BLaER1 (cell line): ENCODE measurements at regions not wholly inside any gene's neighbourhood (a gene's known extent, or its start where the extent isn't known, plus 50 kb on each side); places are given as distances from the start of the nearest gene placed in this dataset.
A peak's percentile ranks its signal among the peaks of the same experiment; 100 is the strongest.
"Not testable (repeated sequence)": the region's sequence is repeated elsewhere in the genome, so short reads cannot be mapped to it uniquely, and the experiment has no call there.

Source experiments
- H3K27ac ChIP-seq: shearing (Covaris generic); formaldehyde crosslinking; 2 replicates; pipeline ENCODE4 v1.8.1; 2022
- H3K27me3 ChIP-seq: shearing (Covaris generic); formaldehyde crosslinking; 2 replicates; pipeline ENCODE4 v1.8.1; 2022
- H3K36me3 ChIP-seq: shearing (Covaris generic); formaldehyde crosslinking; 2 replicates; pipeline ENCODE4 v1.8.1; 2022
- H3K4me1 ChIP-seq: shearing (Covaris generic); formaldehyde crosslinking; 2 replicates; pipeline ENCODE4 v1.8.1; 2022
- H3K4me2 ChIP-seq: shearing (Covaris generic); formaldehyde crosslinking; 2 replicates; pipeline ENCODE4 v1.8.1; 2022
- H3K4me3 ChIP-seq: shearing (Covaris generic); formaldehyde crosslinking; 2 replicates; pipeline ENCODE4 v1.8.1; 2022
- H3K9ac ChIP-seq: shearing (Covaris generic); formaldehyde crosslinking; 2 replicates; pipeline ENCODE4 v1.8.1; 2022
- H3K9me3 ChIP-seq: shearing (Covaris generic); formaldehyde crosslinking; 2 replicates; pipeline ENCODE4 v1.8.1; 2022
- H4K20me1 ChIP-seq: shearing (Covaris generic); formaldehyde crosslinking; 2 replicates; pipeline ENCODE4 v1.8.1; 2022
- Cebpa-rat ChIP-seq: shearing (Covaris generic); IDR thresholded peaks from 2 replicates; pipeline ENCODE4 v1.8.1; 2022

- no peaks in the 10 kb centered on the region for H4K20me1 ChIP-seq
- H3K36me3 ChIP-seq, result no peaks in the 10 kb centered on the region
- H3K27me3 ChIP-seq, result no peaks in the 10 kb centered on the region
- no peak overlapping the region for H3K4me2 ChIP-seq
- no peak for TF ChIP-seq Cebpa-rat
- H3K27ac ChIP-seq, result no peak overlapping the region
- H3K4me1 ChIP-seq, result peaks cover 10% of the 10 kb centered on the region
- H3K9me3 ChIP-seq, result no peaks in the 10 kb centered on the region
- no peak overlapping the region for H3K9ac ChIP-seq
- no peak overlapping the region for H3K4me3 ChIP-seq
Observed at GRCh38 chr6:140811642-140812041, 1321.1 kb upstream of the GJE1 start.

GRCh38 chr6:140809694-140810101 is 1323.0 kb upstream of the GJE1 start:
- H3K4me3 ChIP-seq, result no peak overlapping the region
- H3K4me2 ChIP-seq, result peak overlapping the region; percentile 16
- no peaks in the 10 kb centered on the region for H3K9me3 ChIP-seq
- H3K36me3 ChIP-seq, result no peaks in the 10 kb centered on the region
- no peaks in the 10 kb centered on the region for H3K27me3 ChIP-seq
- H3K9ac ChIP-seq, result no peak overlapping the region
- H3K4me1 ChIP-seq, result peaks cover 10% of the 10 kb centered on the region
- no peak for TF ChIP-seq Cebpa-rat
- H4K20me1 ChIP-seq, result no peaks in the 10 kb centered on the region
- no peak overlapping the region for H3K27ac ChIP-seq

GRCh38 chr6:140806431-140806830 is 1326.3 kb upstream of the GJE1 start:
- no peak overlapping the region for H3K9ac ChIP-seq
- H3K4me2 ChIP-seq, result no peak overlapping the region

GRCh38 chr6:140794544-140794943 is 1338.2 kb upstream of the GJE1 start:
- no peaks in the 10 kb centered on the region for H4K20me1 ChIP-seq
- no peak for TF ChIP-seq Cebpa-rat
- H3K9me3 ChIP-seq, result no peaks in the 10 kb centered on the region
- H3K36me3 ChIP-seq, result no peaks in the 10 kb centered on the region
- H3K4me2 ChIP-seq, result no peak overlapping the region
- H3K27me3 ChIP-seq, result no peaks in the 10 kb centered on the region
- H3K4me3 ChIP-seq, result no peak overlapping the region
- no peak overlapping the region for H3K27ac ChIP-seq
- H3K9ac ChIP-seq, result no peak overlapping the region
- no peaks in the 10 kb centered on the region for H3K4me1 ChIP-seq

More at GRCh38 chr6:140806431-140806830, 1326.3 kb upstream of the GJE1 start:
- H4K20me1 ChIP-seq, result no peaks in the 10 kb centered on the region
- no peak overlapping the region for H3K27ac ChIP-seq
- peaks cover 10% of the 10 kb centered on the region for H3K4me1 ChIP-seq
- no peaks in the 10 kb centered on the region for H3K27me3 ChIP-seq
- no peak overlapping the region for H3K4me3 ChIP-seq
- H3K36me3 ChIP-seq, result no peaks in the 10 kb centered on the region
- H3K9me3 ChIP-seq, result no peaks in the 10 kb centered on the region
- TF ChIP-seq Cebpa-rat, result no peak

- no peak overlapping the region for H3K4me2 ChIP-seq
Observed at GRCh38 chr6:140790109-140790508, 1342.6 kb upstream of the GJE1 start.

GRCh38 chr6:140789466-140789865 is 1343.3 kb upstream of the GJE1 start:
- Histone ChIP-seq H3K36me3 (no peaks in the 10 kb centered on the region), H3K27me3 (no peaks in the 10 kb centered on the region), H3K4me3 (no peak overlapping the region), H3K4me2 (no peak overlapping the region), H3K9me3 (no peaks in the 10 kb centered on the region), H3K4me1 (no peaks in the 10 kb centered on the region), H3K27ac (no peak overlapping the region), H3K9ac (no peak overlapping the region), H4K20me1 (no peaks in the 10 kb centered on the region)
- TF ChIP-seq Cebpa-rat, result no peak

More at GRCh38 chr6:140790109-140790508, 1342.6 kb upstream of the GJE1 start:
- Histone ChIP-seq H3K27me3 (no peaks in the 10 kb centered on the region), H3K27ac (no peak overlapping the region), H3K9me3 (no peaks in the 10 kb centered on the region), H4K20me1 (no peaks in the 10 kb centered on the region), H3K4me1 (no peaks in the 10 kb centered on the region), H3K4me3 (no peak overlapping the region), H3K36me3 (no peaks in the 10 kb centered on the region), H3K9ac (no peak overlapping the region)
- no peak; the same call in 1 of the 2 replicates for TF ChIP-seq Cebpa-rat

- Histone ChIP-seq H3K4me1 (no peaks in the 10 kb centered on the region), H3K27ac (no peak overlapping the region), H3K4me2 (no peak overlapping the region), H3K36me3 (no peaks in the 10 kb centered on the region), H4K20me1 (no peaks in the 10 kb centered on the region), H3K27me3 (no peaks in the 10 kb centered on the region), H3K4me3 (no peak overlapping the region), H3K9me3 (no peaks in the 10 kb centered on the region), H3K9ac (no peak overlapping the region)
- TF ChIP-seq Cebpa-rat, result no peak
Observed at GRCh38 chr6:140785926-140786325, 1346.8 kb upstream of the GJE1 start.

GRCh38 chr6:140784573-140784972 is 1348.2 kb upstream of the GJE1 start:
- no peak for TF ChIP-seq Cebpa-rat
- no peaks in the 10 kb centered on the region for H3K27me3 ChIP-seq
- no peak overlapping the region for H3K4me3 ChIP-seq
- H3K27ac ChIP-seq, result no peak overlapping the region
- no peaks in the 10 kb centered on the region for H3K36me3 ChIP-seq
- H3K9ac ChIP-seq, result no peak overlapping the region
- H3K4me2 ChIP-seq, result no peak overlapping the region
- no peaks in the 10 kb centered on the region for H3K4me1 ChIP-seq
- H3K9me3 ChIP-seq, result no peaks in the 10 kb centered on the region
- H4K20me1 ChIP-seq, result no peaks in the 10 kb centered on the region

GRCh38 chr6:140783504-140783903 is 1349.2 kb upstream of the GJE1 start:
- H3K4me2 ChIP-seq, H3K36me3 ChIP-seq, H3K27ac ChIP-seq, H3K9me3 ChIP-seq, H4K20me1 ChIP-seq, H3K4me1 ChIP-seq, H3K9ac ChIP-seq, H3K27me3 ChIP-seq, H3K4me3 ChIP-seq: not testable (repeated sequence)

GRCh38 chr6:140782941-140783340 is 1349.8 kb upstream of the GJE1 start:
- no peak overlapping the region for H3K27ac ChIP-seq
- H3K27me3 ChIP-seq, result no peaks in the 10 kb centered on the region
- no peak overlapping the region for H3K9ac ChIP-seq
- H3K4me2 ChIP-seq, result no peak overlapping the region
- no peak for TF ChIP-seq Cebpa-rat
- no peaks in the 10 kb centered on the region for H3K9me3 ChIP-seq
- H3K4me1 ChIP-seq, result no peaks in the 10 kb centered on the region
- no peaks in the 10 kb centered on the region for H4K20me1 ChIP-seq
- H3K36me3 ChIP-seq, result no peaks in the 10 kb centered on the region
- H3K4me3 ChIP-seq, result no peak overlapping the region

- Histone ChIP-seq H3K9ac (no peak overlapping the region), H4K20me1 (no peaks in the 10 kb centered on the region), H3K4me1 (no peaks in the 10 kb centered on the region), H3K27ac (no peak overlapping the region), H3K36me3 (no peaks in the 10 kb centered on the region), H3K9me3 (no peaks in the 10 kb centered on the region), H3K4me3 (no peak overlapping the region), H3K27me3 (no peaks in the 10 kb centered on the region), H3K4me2 (no peak overlapping the region)
- TF ChIP-seq Cebpa-rat, result no peak
Observed at GRCh38 chr6:140779991-140780596, 1352.6 kb upstream of the GJE1 start.
